ENCODE measurements at regions not wholly inside any gene's neighbourhood (a gene's known extent, or its start where the extent isn't known, plus 50 kb on each side); places are given as distances from the start of the nearest gene placed in this dataset.
"Not testable (repeated sequence)": the region's sequence is repeated elsewhere in the genome, so short reads cannot be mapped to it uniquely, and the experiment has no call there.

- DNase-seq: no peak
Measured at GRCh38 chr4:106588891-106589290, 220.3 kb upstream of the GIMD1 start.

- no peak for DNase-seq
Measured at GRCh38 chr4:106587558-106587957, 219.0 kb upstream of the GIMD1 start.

- DNase-seq: no peak
Measured at GRCh38 chr4:106585915-106586349, 217.4 kb upstream of the GIMD1 start.

GRCh38 chr4:106584337-106584989 is 215.9 kb upstream of the GIMD1 start:
- DNase-seq: no peak

GRCh38 chr4:106583567-106583966 is 215.0 kb upstream of the GIMD1 start:
- DNase-seq: no peak

GRCh38 chr4:106583108-106583507 is 214.5 kb upstream of the GIMD1 start:
- no peak for DNase-seq

- no peak for DNase-seq
Measured at GRCh38 chr4:106582103-106582502, 213.5 kb upstream of the GIMD1 start.

GRCh38 chr4:106579236-106579635 is 210.7 kb upstream of the GIMD1 start:
- no peak for DNase-seq

GRCh38 chr4:106569146-106570031 is 200.8 kb upstream of the GIMD1 start:
- DNase-seq: no peak

- DNase-seq: no peak
Measured at GRCh38 chr4:106565727-106566126, 197.1 kb upstream of the GIMD1 start.

GRCh38 chr4:106563637-106564036 is 195.1 kb upstream of the GIMD1 start:
- not testable (repeated sequence) for DNase-seq

- no peak for DNase-seq
Measured at GRCh38 chr4:106551724-106552123, 183.1 kb upstream of the GIMD1 start.

- DNase-seq: no peak
Measured at GRCh38 chr4:106548446-106549044, 180.0 kb upstream of the GIMD1 start.

- no peak for DNase-seq
Measured at GRCh38 chr4:106546370-106546769, 177.8 kb upstream of the GIMD1 start.

GRCh38 chr4:106542609-106543008 is 174.0 kb upstream of the GIMD1 start:
- DNase-seq: not testable (repeated sequence)

GRCh38 chr4:106541253-106541652 is 172.7 kb upstream of the GIMD1 start:
- no peak for DNase-seq

GRCh38 chr4:106530821-106531220 is 162.2 kb upstream of the GIMD1 start:
- DNase-seq: no peak

- DNase-seq: no peak
Measured at GRCh38 chr4:106530024-106530361, 161.4 kb upstream of the GIMD1 start.

- no peak for DNase-seq
Measured at GRCh38 chr4:106529348-106530023, 160.9 kb upstream of the GIMD1 start.

GRCh38 chr4:106527316-106527715 is 158.7 kb upstream of the GIMD1 start:
- no peak for DNase-seq

- DNase-seq: not testable (repeated sequence)
Measured at GRCh38 chr4:106525425-106525824, 156.8 kb upstream of the GIMD1 start.

GRCh38 chr4:106524772-106525171 is 156.2 kb upstream of the GIMD1 start:
- DNase-seq: not testable (repeated sequence)

- no peak for DNase-seq
Measured at GRCh38 chr4:106522839-106523238, 154.3 kb upstream of the GIMD1 start.

All from cerebellar nuclear complex (tissue), 1 donor.